Cerebellar cortex (tissue), 1 donor: ENCODE measurements at regions not wholly inside any gene's neighbourhood (a gene's known extent, or its start where the extent isn't known, plus 50 kb on each side); places are given as distances from the start of the nearest gene placed in this dataset.
"Not testable (repeated sequence)": the region's sequence is repeated elsewhere in the genome, so short reads cannot be mapped to it uniquely, and the experiment has no call there.

Experiments
- DNase-seq: peaks from one replicate; pipeline ENCODE4 v3.0.0-alpha.2; 2015; ENCODE audit warnings: low spot score

DNA sequence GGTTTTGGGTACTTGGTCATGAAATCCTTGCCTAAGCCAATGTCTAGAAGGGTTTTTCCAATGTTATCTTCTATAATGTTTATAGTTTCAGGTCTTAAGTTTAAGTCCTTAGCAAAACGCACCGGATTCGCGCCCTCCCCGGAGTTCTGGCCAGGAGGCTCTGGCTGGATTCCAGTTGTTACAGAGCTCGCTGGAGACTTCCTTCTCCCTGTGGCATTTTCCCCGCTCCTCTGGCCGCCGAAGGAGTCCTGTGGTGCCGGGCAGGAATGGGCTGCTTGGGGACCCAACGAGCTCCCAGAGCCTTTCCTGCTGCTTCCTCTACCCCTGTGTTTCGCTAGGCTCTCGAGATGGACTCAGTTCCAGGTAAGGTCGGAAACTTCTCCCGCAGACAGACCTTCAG, 335.9 kb downstream of the AEBP2 start:
- DNase-seq, result no peak

DNA sequence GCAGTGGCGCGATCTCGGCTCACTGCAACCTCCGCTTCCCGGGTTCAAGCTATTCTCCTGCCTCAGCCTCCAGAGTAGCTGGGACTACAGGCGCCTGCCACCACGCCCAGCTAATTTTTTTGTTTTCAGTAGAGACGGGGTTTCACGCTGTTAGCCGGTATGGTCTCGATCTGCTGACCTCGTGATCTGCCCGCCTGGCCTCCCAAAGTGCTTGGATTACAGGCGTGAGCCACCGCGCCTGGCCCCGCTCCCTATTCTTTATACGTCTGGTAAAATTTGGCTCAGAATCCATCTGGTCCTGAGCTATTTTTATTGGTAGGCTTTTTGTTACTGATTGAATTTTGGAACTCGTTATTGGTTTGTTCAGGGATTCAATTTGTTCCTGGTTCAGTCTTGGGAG, 336.7 kb downstream of the AEBP2 start:
- not testable (repeated sequence) for DNase-seq

DNA sequence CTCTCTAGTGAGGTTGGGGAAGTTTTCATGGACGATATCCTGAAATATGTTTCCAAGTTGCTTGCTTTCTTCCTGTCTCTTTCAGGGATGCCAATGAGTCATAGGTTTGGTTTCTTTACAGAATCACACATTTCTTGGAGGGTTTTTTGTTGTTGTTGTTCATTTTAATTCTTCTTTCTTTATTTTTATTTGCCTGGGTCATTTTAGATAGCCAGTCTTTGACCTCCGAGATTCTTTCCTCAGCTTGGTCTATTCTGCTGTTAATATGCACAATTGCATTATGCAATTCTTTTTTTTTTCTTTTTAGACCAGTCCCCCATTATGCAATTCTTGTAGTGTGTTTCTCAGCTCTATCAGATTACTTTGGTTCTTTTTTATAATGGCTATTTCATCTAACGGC, 338.9 kb downstream of the AEBP2 start:
- no peak for DNase-seq

DNA sequence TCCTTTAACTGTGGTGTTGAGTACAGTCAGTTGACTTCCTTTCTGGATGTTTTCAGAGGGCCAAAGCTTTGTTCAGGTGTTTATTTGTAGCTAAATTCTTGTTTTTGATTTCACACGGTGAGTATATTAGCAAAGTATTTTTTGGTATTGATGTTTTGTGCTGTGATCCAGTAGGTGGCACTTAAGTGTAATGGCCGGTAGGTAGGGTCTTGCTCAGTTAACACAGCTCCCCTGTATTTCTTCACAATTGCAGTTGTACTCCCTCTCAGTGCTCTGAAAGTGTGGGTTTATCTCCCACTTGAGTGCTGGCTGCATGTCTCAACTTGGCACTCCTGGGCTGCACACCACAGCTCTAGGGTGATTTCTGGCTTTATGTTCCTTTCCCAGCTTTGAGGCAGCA, 339.5 kb downstream of the AEBP2 start:
- no peak for DNase-seq

DNA sequence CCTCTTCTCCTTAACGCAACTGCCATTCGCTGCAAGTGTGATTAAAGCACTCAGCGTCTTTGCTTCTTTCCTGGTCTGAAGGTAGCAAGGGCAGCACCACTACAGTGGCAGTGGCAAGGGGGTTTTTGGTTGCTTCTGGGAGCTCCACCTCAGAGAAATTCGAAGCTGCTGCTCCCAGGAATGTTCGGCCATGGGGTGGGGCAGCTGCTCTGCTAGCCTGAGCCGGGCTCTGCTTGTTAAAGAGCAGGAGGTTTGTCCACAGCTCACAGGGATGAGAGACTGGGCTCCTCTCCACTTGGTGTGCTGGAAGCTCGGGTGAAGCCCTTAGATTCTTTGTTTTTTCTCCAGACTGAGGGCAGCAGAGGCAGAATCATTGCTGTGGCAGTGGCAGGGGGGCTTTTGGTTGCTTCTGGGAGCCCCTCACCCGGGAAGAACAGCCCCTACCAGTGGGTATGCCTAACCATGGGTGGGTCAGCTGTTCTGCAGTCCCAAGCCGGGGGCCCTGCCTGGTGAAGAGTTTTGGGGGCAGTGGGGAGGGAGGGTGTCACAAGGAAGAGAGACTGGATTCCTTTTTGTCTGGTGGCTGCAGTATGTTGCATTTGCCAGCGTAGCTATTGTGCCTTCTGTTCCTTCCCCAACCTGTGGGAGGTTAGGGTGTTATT, 340.2 kb downstream of the AEBP2 start:
- no peak for DNase-seq

DNA sequence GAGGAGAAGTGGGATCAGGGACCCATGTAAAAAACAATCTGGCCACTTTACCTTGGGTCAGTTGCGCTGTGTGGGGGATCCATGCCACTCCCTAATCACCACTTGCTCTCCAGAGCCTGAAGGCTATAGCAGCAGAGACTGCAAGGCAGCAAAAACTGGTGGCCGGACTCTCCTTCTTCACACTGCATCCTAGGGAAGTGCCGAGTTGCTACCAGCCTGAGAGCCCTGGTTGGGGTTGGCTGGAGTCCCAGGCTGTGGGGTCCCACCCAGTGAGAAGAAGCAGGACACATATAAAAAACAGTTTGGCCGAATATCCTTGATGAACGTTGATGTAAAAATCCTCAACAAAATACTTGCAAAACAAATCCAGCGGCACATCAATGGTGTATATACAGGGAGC, 341.2 kb downstream of the AEBP2 start:
- DNase-seq, result no peak

DNA sequence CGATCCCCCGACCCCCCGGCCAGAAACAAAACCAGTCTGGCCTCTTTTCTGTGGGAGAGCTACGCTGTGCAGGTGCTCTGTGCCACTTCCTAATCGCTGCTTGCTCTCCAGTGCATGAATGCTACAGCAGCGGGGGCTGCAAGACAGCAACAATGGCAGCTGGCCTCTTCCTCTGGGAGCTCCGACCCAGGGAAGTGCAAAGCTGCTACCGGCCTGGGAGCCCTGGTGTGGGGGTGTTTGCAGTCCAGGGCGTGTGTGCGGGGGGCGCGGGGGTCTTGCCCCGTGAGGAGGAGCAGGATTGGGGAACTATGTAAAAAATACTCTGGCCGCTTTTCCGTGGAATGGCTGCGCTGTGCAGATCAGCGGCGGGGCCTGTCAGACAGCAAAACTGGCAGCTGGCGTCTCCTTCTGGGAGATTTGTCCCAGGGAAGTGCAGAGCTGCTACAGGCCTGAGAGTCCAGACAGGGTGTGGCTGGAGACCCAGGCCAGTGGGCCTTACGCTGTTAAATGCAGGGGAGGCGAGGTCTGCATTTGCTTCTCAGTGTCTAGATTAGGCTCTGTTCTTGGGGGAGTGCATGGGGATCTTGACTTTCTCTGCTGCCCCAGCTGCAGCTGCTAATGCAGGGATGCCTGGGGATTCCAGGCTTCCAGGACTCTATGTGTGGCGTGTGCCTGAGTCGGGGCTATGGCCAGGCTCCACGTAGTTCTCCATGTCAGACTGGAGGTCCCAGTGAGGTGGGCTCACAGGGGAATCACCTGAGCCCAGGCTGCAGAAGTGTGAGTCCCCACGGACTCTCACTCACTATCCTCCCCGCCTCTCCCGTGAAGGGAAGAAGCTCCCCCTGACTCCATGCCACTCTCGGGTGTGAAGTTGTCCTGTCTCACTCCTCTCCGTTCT, 344.5 kb downstream of the AEBP2 start:
- DNase-seq, result no peak

DNA sequence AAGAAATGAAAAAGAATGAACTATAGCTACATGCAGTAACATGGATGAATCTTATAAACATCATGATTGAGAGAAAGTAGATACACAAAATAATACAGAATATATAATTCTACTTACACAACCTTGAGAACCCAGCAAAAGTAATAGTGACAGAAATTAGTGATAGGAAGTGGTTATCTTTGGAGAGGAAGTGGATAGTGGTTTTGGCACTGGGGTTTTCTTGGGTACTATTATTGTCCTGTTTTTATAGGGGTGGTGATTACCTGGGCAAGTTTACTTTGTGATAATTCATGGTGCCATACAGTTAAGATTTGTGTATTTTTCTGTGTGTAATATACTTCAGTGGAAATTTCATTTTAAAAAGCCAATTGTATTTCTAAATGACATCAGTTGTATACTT, 352.7 kb downstream of the AEBP2 start:
- DNase-seq, result no peak

DNA sequence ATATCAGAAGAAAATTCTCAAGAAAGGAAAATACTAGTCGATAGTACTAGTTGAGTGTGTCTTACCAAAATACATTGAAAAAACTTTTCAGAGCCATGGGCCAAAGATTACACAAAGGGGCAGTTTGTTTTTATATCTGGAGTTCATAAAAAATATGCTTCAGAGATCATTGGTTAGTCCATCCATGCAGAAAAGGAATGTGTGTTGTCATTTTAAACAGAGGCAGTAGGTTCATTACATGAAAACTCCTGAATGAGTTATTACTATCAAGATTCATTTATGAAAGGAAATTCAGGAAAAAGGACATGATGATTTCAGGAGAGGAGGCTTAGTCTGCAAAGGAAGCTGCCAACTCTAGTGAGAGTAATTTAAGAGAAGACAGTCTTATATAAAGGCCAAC, 354.8 kb downstream of the AEBP2 start:
- DNase-seq, result no peak

DNA sequence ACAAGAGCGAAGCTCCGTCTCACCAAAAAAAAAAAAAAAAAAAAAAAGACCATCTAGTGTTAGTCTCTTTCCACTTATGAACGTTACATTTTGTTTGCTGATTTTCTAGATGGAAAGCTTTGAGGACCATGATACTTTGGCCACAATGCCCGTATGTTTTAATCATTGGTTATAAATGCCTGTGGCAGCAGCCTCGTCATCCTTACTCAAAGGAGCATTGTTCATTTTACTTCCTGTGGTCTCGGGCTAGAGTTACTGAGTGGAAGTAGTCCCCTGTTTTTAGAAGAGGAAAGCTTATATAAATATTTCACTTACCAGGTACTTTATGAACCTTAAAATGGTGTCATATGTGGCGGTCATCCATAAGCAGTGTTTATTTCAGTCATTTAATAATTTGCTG, 359.9 kb downstream of the AEBP2 start:
- DNase-seq, result no peak

DNA sequence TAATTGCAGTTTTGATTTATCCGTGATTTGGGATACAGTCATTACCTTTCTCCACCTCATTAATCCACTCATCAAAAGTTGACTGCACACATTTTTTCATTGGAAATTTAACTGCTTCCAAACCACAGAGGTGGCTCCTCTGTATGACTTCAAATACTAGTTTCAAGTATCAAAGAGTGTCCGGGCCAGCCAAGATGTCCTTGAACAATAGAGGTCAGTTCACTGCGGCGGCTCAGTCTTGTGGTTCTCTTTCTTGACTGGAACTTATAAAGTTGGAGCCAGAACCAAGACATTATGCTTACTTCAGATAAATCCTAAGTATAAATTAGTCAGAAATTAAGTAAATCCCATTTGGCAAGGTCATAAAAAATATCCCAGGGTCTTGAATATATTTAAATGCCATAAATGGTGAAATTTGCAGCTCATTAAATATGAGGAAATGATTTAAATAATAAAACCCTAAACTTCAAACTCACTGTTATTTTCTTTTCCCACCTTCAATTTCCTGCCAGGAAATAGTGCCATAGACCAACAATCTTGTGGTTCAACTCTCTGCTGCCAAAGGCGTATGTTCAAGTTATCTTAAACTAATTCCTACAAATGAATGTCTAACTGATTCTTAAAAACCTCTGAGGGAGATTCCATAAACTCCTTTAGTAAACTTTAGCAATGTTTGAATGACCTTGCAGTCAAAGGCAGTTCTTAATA, 360.8 kb downstream of the AEBP2 start:
- no peak for DNase-seq

DNA sequence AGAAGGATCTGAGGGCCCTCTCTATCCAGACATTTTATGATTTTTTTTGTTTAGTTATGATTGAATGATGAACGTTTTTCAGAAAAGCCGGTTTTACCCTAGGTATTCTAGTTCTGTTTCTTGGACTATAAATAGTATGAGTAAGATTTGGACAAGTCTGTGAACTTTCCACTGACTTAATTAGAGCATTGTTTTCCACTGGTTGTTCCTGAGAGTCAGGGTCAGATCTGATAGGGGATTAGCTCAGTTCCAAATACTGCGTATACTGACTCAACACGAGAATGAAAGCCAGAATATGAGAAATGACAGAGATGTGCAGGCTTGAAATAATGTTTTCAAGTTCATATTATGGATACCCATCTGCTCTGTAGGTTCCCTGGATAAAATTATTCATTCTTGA, 361.6 kb downstream of the AEBP2 start:
- DNase-seq, result no peak

DNA sequence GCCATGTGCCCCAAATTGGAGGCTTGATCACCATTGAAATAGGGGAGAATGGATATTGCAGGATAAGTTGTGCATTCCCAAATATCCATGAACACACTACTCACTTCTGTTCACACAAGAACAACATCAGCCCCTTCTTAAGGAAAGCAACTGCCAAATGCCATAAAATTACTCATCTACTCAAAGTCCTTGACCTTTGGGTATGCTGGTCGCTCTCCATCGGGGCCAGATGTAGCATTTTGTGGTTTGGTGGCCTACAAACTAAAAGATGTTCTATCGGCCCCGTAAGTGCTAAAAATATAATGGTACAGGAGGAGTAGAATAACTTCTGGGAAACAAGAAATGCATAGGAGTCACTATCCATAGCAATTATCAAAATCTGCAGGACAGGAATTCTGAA, 362.6 kb downstream of the AEBP2 start:
- no peak for DNase-seq

DNA sequence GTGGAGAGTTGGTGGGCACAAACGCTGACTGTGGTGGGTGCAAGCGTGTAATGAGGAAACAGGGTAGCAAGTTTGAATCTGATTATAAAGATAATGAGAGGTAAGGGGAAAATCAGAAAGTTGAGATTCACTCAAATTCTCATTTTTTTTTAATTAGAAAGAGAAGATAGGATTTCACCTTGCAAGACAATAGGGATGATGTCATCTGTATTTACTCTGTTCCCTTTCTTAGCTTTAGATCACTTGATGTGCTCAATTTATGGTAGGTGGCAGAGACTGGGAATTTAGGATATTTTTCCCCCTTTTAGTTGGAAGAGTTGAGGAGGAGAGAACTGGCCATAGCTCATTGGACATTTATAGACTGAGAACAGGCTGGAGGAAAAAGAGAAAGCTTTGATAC, 363.6 kb downstream of the AEBP2 start:
- no peak for DNase-seq

DNA sequence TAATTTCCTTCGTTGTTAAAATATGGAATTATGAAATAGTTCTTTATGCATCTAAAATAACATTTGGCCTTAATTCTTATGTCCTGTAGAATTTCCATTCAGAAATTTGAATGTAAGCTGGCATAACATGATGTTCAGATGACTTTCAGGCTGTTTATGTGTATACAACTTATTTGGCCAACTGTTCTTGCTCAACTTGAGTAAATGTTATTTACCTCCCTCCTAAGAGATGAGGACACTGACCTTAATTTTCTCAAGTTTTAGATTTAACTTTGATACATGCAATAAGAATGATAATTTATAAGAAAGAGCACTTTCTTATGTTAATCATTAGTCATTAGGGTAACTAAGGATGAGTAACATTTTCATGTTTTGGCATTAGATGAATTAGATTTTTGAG, 365.4 kb downstream of the AEBP2 start:
- DNase-seq, result no peak

DNA sequence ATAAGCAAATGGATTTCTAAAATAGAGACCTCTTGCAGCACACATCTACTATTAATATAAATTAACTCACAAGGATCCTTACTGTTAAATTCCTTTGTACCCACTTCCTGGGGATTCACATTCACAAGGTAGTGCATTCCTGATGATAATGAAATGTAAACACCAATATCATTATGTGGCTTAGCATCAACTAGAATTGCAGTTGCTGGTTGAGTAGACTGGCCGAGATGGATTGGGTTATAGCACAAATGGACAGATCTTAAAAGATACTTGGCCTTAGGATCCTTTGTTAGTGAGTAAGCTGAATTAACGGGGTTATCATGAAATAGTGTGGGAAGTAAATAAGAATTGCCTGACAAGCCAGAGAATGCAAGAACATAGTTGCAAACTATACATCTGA, 369.1 kb downstream of the AEBP2 start:
- no peak for DNase-seq

DNA sequence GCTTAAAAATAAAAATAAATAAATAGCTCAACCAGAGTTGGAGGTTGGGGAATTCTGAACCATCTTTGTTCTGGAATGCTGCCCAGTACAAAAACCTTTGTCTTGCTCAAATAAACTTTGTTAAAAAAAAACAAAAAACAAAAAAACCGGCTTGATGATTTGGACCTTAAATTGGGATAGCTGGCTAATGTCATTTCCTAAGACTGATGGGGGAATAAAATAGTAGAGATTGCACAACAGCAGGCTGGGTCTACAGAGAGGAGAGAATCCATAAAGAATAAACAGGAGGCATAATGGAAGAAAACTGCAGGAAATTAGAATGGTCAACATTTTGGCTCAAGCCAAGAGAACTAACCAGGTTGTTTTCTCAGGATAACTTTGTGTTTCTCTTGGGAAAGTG, 370.9 kb downstream of the AEBP2 start:
- no peak for DNase-seq

DNA sequence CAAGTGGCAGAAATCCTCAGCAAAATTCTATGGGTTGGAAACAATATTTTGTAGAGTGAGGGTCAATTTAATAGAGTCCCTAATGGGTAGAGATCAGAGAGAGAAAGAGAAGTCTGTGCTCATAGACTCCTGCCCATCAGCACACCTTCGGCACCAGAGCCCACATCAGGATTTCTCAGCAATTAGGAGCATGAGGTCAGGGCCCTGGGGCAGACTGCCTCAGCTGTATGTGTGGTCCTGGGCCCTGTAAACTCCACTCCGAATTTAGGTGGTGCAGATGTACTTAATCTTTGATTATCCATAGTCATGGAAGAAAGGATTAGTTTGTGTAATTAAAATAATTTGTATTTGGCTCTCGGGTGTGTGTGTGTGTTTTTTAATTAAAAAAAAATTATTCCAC, 372.6 kb downstream of the AEBP2 start:
- DNase-seq, result no peak

DNA sequence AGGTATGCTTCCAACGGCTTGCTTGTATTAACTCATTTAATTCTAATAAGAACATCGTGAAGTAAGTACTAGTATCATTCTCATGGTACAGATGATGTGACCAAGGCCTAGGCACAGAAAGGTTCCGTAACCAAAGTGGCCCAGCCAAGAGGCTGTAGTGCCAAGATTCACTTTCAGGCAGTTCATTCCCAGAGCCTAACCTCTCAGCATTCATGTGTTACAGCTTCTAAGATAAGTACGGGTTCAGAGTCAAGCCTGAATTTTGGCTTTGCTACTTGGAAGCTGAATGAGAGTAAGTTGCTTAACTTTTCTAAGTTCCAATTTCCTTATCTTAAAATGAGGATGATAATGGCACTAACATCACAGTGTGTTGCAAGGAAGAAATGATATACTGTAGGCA, 379.9 kb downstream of the AEBP2 start:
- DNase-seq, result no peak

DNA sequence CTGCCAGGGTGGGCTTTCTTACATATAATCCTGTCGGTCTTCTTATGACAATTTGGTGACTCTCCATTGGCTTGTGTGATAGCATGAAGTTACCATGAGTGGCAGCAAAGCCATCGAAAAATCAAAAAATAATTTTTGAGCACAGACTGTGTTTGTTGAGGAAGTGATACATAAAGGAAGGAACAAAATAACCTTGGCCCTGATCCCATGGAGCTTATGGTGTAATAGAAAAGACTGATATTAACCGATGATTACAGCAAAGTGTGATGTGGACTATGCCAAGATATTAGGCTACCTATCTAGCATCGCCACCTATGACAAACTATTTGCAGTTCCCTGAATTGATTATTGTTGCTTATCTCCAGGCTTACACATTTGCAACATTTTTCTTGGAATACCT, 383.2 kb downstream of the AEBP2 start:
- no peak for DNase-seq

DNA sequence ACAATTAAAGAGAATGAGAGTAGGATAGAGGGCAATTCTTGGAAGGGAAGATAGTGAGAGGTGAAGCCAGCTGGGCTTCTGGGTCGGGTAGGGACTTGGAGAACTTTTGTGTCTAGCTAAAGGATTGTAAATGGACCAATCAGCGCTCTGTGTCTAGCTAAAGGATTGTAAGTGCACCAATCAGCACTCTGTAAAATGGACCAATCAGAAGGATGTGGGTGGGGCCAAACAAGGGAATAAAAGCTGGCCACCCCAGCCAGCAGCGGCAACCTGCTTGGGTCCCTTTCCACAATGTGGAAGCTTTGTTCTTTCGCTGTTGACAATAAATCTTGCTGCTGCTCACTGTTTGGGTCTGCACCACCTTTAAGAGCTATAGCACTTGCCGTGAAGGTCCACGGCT, 384.0 kb downstream of the AEBP2 start:
- DNase-seq, result not testable (repeated sequence)

DNA sequence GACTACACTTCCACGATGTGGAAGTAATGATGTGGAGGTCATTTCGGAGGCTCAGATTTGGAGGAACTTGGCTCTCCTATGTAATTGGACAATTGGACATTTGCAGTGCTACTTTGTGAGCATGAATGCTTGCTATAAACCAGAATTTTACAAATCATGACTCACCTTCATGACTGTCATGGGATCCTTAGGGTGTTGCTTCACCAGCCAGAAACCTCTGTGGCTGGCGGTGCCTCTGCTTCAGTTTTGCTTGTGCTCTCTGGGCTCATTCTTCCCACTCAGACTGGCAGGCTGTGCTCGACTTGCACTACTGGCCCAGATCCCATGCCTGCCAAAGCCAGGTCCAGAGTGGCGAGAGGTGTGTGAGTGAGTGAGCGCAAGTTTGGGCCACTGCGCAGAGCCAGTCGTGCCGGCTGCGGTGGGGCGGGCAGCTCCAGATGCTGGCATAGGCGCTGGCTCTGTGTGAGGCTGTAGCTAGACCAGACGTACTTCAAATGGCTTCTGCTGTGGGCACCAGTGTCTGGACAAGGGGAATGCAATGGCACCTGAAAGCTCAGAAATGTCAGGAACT, 387.8 kb downstream of the AEBP2 start:
- no peak for DNase-seq
